ENCODE measurements at regions not wholly inside any gene's neighbourhood (a gene's known extent, or its start where the extent isn't known, plus 50 kb on each side); places are given as distances from the start of the nearest gene placed in this dataset.

DNA sequence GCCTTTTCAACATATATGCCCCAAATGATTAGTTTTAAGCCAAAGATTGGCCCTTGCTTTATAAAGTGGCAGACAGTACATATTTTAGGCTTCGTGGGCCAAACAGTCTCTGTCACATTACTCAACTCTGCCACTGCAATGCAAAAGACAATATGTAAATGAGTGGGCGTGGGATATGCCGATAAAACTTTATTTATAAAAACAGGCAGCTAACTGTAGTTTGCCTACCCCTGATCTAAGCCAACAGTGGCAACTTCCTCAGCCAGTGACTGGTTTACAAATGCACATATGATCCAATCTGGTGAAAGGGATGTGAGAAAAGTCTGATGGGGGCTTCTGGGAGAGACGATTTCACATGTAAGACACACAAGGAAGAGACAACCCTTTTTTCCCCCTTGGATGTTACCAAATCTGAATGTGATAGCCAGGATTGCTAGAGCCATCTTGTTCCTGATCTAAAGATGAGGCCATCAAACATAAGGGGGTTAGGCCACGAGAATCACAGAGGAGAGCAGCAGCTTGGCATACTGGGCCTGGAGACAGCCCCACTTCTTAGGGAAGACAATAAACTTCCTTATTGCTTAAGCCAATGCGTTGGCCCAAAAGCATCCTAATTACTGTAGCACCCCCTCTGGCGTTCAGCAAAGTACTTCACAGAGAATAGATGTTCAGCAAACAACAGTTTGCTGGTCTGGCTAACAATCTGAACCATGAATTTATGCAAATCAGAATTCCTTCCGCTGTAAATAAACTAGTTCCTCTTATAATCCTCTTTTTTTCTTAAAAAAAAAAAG lies 75.2 kb upstream of the TMCC3 start:
- TF ChIP-seq POLR2A (IDR thresholded peaks at IDR 0.05), result no peak
- TF ChIP-seq, protein P1, sequence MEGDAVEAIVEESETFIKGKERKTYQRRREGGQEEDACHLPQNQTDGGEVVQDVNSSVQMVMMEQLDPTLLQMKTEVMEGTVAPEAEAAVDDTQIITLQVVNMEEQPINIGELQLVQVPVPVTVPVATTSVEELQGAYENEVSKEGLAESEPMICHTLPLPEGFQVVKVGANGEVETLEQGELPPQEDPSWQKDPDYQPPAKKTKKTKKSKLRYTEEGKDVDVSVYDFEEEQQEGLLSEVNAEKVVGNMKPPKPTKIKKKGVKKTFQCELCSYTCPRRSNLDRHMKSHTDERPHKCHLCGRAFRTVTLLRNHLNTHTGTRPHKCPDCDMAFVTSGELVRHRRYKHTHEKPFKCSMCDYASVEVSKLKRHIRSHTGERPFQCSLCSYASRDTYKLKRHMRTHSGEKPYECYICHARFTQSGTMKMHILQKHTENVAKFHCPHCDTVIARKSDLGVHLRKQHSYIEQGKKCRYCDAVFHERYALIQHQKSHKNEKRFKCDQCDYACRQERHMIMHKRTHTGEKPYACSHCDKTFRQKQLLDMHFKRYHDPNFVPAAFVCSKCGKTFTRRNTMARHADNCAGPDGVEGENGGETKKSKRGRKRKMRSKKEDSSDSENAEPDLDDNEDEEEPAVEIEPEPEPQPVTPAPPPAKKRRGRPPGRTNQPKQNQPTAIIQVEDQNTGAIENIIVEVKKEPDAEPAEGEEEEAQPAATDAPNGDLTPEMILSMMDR (IDR thresholded peaks at IDR 0.05), result peak in 1 of 3 experiments; percentile 19

Data from testis (tissue), 2 donors.